SK-N-SH (cell line): ENCODE measurements at regions not wholly inside any gene's neighbourhood (a gene's known extent, or its start where the extent isn't known, plus 50 kb on each side); places are given as distances from the start of the nearest gene placed in this dataset.

Source experiments
- CTCF ChIA-PET: fragments of 300-600, 350-600 bp; formaldehyde crosslinking; extraction: SDS; loops from one replicate; lab custom pipeline; 2021; lab: Yijun Ruan, JAX
- POLR2A ChIA-PET: fragments of 350-600 bp; sonication (Branson Sonifier 250); formaldehyde crosslinking; extraction: SDS; loops from one replicate; lab custom pipeline; 2020; ENCODE audit warnings: antibody characterized with exemption, inconsistent platforms; lab: Yijun Ruan, JAX
- DNase-seq: peaks from one replicate; pipeline ENCODE4 v3.0.0; 2012
- H2AFZ ChIP-seq: fragments of 200-600 bp; sonication (generic); 2 replicates; pipeline ENCODE4 v1.8.1; 2016; ENCODE audit warnings: antibody characterized with exemption, mild to moderate bottlenecking, low read depth
- H3F3A ChIP-seq: fragments of 200-600 bp; sonication (generic); replicated peaks from 2 replicates; pipeline ENCODE3; 2016; ENCODE audit warnings: antibody characterized with exemption, mild to moderate bottlenecking; ENCODE audit not compliant: insufficient read depth
- H3K27ac ChIP-seq, 2 experiments: fragments of 200-500 bp in 1 of 2; fragments of 200-600 bp in 1 of 2; sonication (Bioruptor generic) in 1 of 2; sonication (generic), shearing (Covaris generic) in 1 of 2; 2 replicates each; pipeline versions ENCODE4 v1.5.1 to v1.6.1; 2014 to 2016; ENCODE audit warnings: low read depth in 2 of 2, inconsistent platforms in 1 of 2, low read length in 1 of 2, mild to moderate bottlenecking in 1 of 2, mixed read lengths in 1 of 2
- H3K27me3 ChIP-seq: fragments of 200-600 bp; sonication (generic), shearing (Covaris generic); 2 replicates; pipeline ENCODE4 v1.6.1; 2016; ENCODE audit warnings: mixed run types; ENCODE audit not compliant: insufficient read depth
- H3K36me3 ChIP-seq, 2 experiments: fragments of 200-500 bp in 1 of 2; fragments of 200-600 bp in 1 of 2; sonication (Bioruptor generic) in 1 of 2; sonication (generic) in 1 of 2; replicated peaks in 1 of 2; 2 replicates each; pipeline versions ENCODE3 to v1.5.1; 2014 to 2016; ENCODE audit warnings: low read length in 1 of 2, mild to moderate bottlenecking in 1 of 2; ENCODE audit not compliant: insufficient read depth in 2 of 2, control insufficient read depth in 1 of 2
- H3K4me1 ChIP-seq, 2 experiments: fragments of 200-500 bp in 1 of 2; fragments of 200-600 bp in 1 of 2; sonication (Bioruptor generic) in 1 of 2; sonication (generic), shearing (Covaris generic) in 1 of 2; 2 replicates each; pipeline versions ENCODE4 v1.5.1 to v1.6.1; 2014 to 2016; ENCODE audit warnings: low read depth in 1 of 2, low read length in 1 of 2, mixed run types in 1 of 2; ENCODE audit not compliant: insufficient read depth in 2 of 2, control insufficient read depth in 1 of 2
- H3K4me2 ChIP-seq: fragments of 200-600 bp; sonication (generic), shearing (Covaris generic); 2 replicates; pipeline ENCODE4 v1.6.1; 2017; ENCODE audit warnings: mixed run types
- H3K4me3 ChIP-seq, 2 experiments: fragments of 200-500 bp in 1 of 2; fragments of 200-600 bp in 1 of 2; sonication (Bioruptor generic) in 1 of 2; sonication (generic), shearing (Covaris generic) in 1 of 2; 2 replicates each; pipeline versions ENCODE4 v1.5.1 to v1.8.1; 2014 to 2016; ENCODE audit warnings: low read depth in 2 of 2, inconsistent platforms in 1 of 2, low read length in 1 of 2, mild to moderate bottlenecking in 1 of 2, mixed read lengths in 1 of 2, moderate library complexity in 1 of 2
- H3K79me2 ChIP-seq: fragments of 200-600 bp; sonication (generic); 2 replicates; pipeline ENCODE4 v1.8.1; 2017; ENCODE audit warnings: mild to moderate bottlenecking; ENCODE audit not compliant: insufficient read depth
- H3K9ac ChIP-seq: fragments of 200-600 bp; sonication (generic); 2 replicates; pipeline ENCODE4 v1.6.1; 2017; ENCODE audit warnings: mixed run types
- H3K9me2 ChIP-seq: fragments of 200-600 bp; sonication (generic); 2 replicates; pipeline ENCODE4 v1.6.1; 2017; ENCODE audit warnings: mixed run types
- H3K9me3 ChIP-seq: fragments of 200-600 bp; sonication (generic); 2 replicates; pipeline ENCODE4 v1.6.1; 2017; ENCODE audit warnings: mixed run types, mild to moderate bottlenecking, moderate library complexity
- H4K20me1 ChIP-seq: fragments of 200-600 bp; sonication (generic); 2 replicates; pipeline ENCODE4 v1.6.1; 2017; ENCODE audit warnings: mild to moderate bottlenecking, mixed run types; ENCODE audit not compliant: insufficient read depth
- CHD2 ChIP-seq: fragments of 150-350 bp; IDR thresholded peaks from 2 replicates; pipeline ENCODE4 v1.6.1; 2018; ENCODE audit warnings: low read length; ENCODE audit not compliant: partially characterized antibody
- ELF1 ChIP-seq: IDR thresholded peaks from 2 replicates; pipeline ENCODE4 v1.4.0; 2012
- EP300 ChIP-seq, 2 experiments: IDR thresholded peaks; 2 replicates each; pipeline versions ENCODE4 v1.4.0 to v1.6.1; 2012; ENCODE audit warnings: borderline replicate concordance in 1 of 2, low read depth in 1 of 2, low read length in 1 of 2
- EZH2phosphoT487 ChIP-seq: fragments of 200-600 bp; sonication (generic); IDR thresholded peaks from 2 replicates; pipeline ENCODE4 v1.6.1; 2017; ENCODE audit warnings: low read depth, mixed run types, mild to moderate bottlenecking, antibody characterized with exemption, moderate library complexity, borderline replicate concordance
- FOSL2 ChIP-seq: IDR thresholded peaks from 2 replicates; pipeline ENCODE4 v1.4.0; 2012; ENCODE audit warnings: low read depth, mild to moderate bottlenecking, moderate library complexity, borderline replicate concordance
- FOXM1 ChIP-seq: IDR thresholded peaks from 2 replicates; pipeline ENCODE4 v1.4.0; 2012; ENCODE audit warnings: low read depth, mild to moderate bottlenecking
- GABPA ChIP-seq: IDR thresholded peaks from 2 replicates; pipeline ENCODE4 v1.4.0; 2012; ENCODE audit warnings: low read depth, mild to moderate bottlenecking
- GATA2 ChIP-seq: sonication (generic); formaldehyde crosslinking; IDR thresholded peaks from 2 replicates; pipeline ENCODE4 v1.5.0; 2020; ENCODE audit warnings: mild to moderate bottlenecking, missing genetic modification reagents
- IRF3 ChIP-seq: fragments of 150-350 bp; IDR thresholded peaks from 2 replicates; pipeline ENCODE4 v1.6.1; 2016; ENCODE audit warnings: mild to moderate bottlenecking, low read depth, low read length
- JUND ChIP-seq: IDR thresholded peaks from 2 replicates; pipeline ENCODE4 v1.4.0; 2012
- MXI1 ChIP-seq: IDR thresholded peaks from 2 replicates; pipeline ENCODE4 v1.6.1; 2012; ENCODE audit warnings: mild to moderate bottlenecking, low read depth, low read length, improper control_type of control experiment
- NFIC ChIP-seq: IDR thresholded peaks from 2 replicates; pipeline ENCODE4 v1.4.0; 2012; ENCODE audit warnings: borderline replicate concordance
- NRF1 ChIP-seq: IDR thresholded peaks from 2 replicates; pipeline ENCODE4 v1.6.1; 2012; ENCODE audit warnings: low read depth, mild to moderate bottlenecking, low read length
- PBX3 ChIP-seq: IDR thresholded peaks from 2 replicates; pipeline ENCODE4; 2012
- POLR2AphosphoS5 ChIP-seq: IDR thresholded peaks from 2 replicates; pipeline ENCODE4 v1.6.1; 2012; ENCODE audit warnings: low read depth, low read length
- RAD21 ChIP-seq: IDR thresholded peaks from 2 replicates; pipeline ENCODE4 v1.6.1; 2012; ENCODE audit warnings: mild to moderate bottlenecking, low read length
- RFX5 ChIP-seq: IDR thresholded peaks from 2 replicates; pipeline ENCODE4 v1.6.1; 2012; ENCODE audit warnings: mild to moderate bottlenecking, improper control_type of control experiment, low read length
- RXRA ChIP-seq: IDR thresholded peaks from 2 replicates; pipeline ENCODE4 v1.4.0; 2012; ENCODE audit warnings: low read depth, mild to moderate bottlenecking, borderline replicate concordance
- SIN3A ChIP-seq: IDR thresholded peaks from 2 replicates; pipeline ENCODE4 v1.6.1; 2012; ENCODE audit warnings: low read depth, mild to moderate bottlenecking, low read length, moderate library complexity, borderline replicate concordance
- SMC3 ChIP-seq: IDR thresholded peaks from 2 replicates; pipeline ENCODE4 v1.6.1; 2012; ENCODE audit warnings: low read depth, low read length, improper control_type of control experiment
- TAF1 ChIP-seq: IDR thresholded peaks from 2 replicates; pipeline ENCODE4 v1.6.1; 2012; ENCODE audit warnings: low read depth, mild to moderate bottlenecking, low read length, moderate library complexity, borderline replicate concordance
- YY1 ChIP-seq: IDR thresholded peaks from 2 replicates; pipeline ENCODE4 v1.4.0; 2012; ENCODE audit warnings: low read depth, mild to moderate bottlenecking
- whole genome bisulfite sequencing: methylation state at CpG from one replicate; pipeline ENCODE4 v1.1.6; 2017; ENCODE audit warnings: low lambda C conversion rate; 5-methylcytosine and 5-hydroxymethylcytosine counted together
- TF ChIP-seq, protein P1 (sequence below): fragments of 150-350 bp; IDR thresholded peaks from 2 replicates; pipeline ENCODE4 v1.6.1; 2017; ENCODE audit warnings: antibody characterized with exemption, low read length, low read depth, borderline replicate concordance
- TF ChIP-seq, protein P2 (sequence below): IDR thresholded peaks from 2 replicates; pipeline ENCODE4 v1.6.1; 2012; ENCODE audit warnings: mild to moderate bottlenecking, low read depth, low read length, moderate library complexity

- Histone ChIP-seq H3K36me3 (no peaks in the 10 kb centered on the region), H3K9ac (no peak overlapping the region), H3K4me2 (no peak overlapping the region), H4K20me1 (no peaks in the 10 kb centered on the region), H3K79me2 (no peaks in the 10 kb centered on the region), H3K27ac (no peak overlapping the region)
- POLR2A ChIA-PET: no interaction called here
- 34% methylated on average over 7 of the region's 7 CpGs for WGBS
- TF ChIP-seq SMC3 (no peak), FOSL2 (no peak), MXI1 (no peak), EP300 (IDR thresholded peaks at IDR 0.05; ENCODE audit: borderline replicate concordance in 1 of 2, low read depth in 1 of 2, low read length in 1 of 2) (no peak), CHD2 (no peak), SIN3A (no peak), JUND (no peak), NFIC (no peak), RXRA (no peak), FOXM1 (no peak), IRF3 (no peak), PBX3 (no peak), POLR2AphosphoS5 (no peak), RAD21 (no peak), ELF1 (no peak), GATA2 (no peak)
- TF ChIP-seq, protein P1, sequence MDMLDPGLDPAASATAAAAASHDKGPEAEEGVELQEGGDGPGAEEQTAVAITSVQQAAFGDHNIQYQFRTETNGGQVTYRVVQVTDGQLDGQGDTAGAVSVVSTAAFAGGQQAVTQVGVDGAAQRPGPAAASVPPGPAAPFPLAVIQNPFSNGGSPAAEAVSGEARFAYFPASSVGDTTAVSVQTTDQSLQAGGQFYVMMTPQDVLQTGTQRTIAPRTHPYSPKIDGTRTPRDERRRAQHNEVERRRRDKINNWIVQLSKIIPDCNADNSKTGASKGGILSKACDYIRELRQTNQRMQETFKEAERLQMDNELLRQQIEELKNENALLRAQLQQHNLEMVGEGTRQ: no peak
- TF ChIP-seq, all 33 proteins: peak for 0
- Histone ChIP-seq H3K4me3 (no peak overlapping the region), H2AFZ (no peak overlapping the region), H3F3A (no peaks in the 10 kb centered on the region), H3K4me1 (no peaks in the 10 kb centered on the region), H3K9me2 (no peaks in the 10 kb centered on the region), H3K27me3 (no peaks in the 10 kb centered on the region), H3K9me3 (no peaks in the 10 kb centered on the region)
- CTCF ChIA-PET: no interaction called here
- no peak for DNase-seq
Measured at GRCh38 chr10:23606456-23606855, 167.6 kb downstream of the OTUD1 start.

GRCh38 chr10:23608926-23609325, 170.1 kb downstream of the OTUD1 start:
- H3K4me1 ChIP-seq: no peaks in the 10 kb centered on the region
- WGBS: 39% methylated on average over 7 of the region's 7 CpGs
- H3K9me2 ChIP-seq: no peaks in the 10 kb centered on the region
- no peaks in the 10 kb centered on the region for H3K79me2 ChIP-seq
- no peak overlapping the region for H3K27ac ChIP-seq
- no peaks in the 10 kb centered on the region for H3K36me3 ChIP-seq
- CTCF ChIA-PET: interaction anchor here (1.0 kb wide), 1 partner anchor 274 kb away, joined by 3 read pairs; no protein-coding TSS in a partner anchor
- no peak for DNase-seq
- H3K9me3 ChIP-seq: no peaks in the 10 kb centered on the region
- no peak overlapping the region for H2AFZ ChIP-seq
- no peak overlapping the region for H3K4me3 ChIP-seq
- POLR2A ChIA-PET: no interaction called here
- H3F3A ChIP-seq: no peaks in the 10 kb centered on the region
- no peaks in the 10 kb centered on the region for H3K27me3 ChIP-seq
- H3K4me2 ChIP-seq: no peak overlapping the region
- H4K20me1 ChIP-seq: no peaks in the 10 kb centered on the region
- H3K9ac ChIP-seq: no peak overlapping the region
- TF ChIP-seq MXI1: no peak
- no peak for TF ChIP-seq RFX5
- no peak for TF ChIP-seq FOXM1
- TF ChIP-seq TAF1: no peak
- TF ChIP-seq, protein P2, sequence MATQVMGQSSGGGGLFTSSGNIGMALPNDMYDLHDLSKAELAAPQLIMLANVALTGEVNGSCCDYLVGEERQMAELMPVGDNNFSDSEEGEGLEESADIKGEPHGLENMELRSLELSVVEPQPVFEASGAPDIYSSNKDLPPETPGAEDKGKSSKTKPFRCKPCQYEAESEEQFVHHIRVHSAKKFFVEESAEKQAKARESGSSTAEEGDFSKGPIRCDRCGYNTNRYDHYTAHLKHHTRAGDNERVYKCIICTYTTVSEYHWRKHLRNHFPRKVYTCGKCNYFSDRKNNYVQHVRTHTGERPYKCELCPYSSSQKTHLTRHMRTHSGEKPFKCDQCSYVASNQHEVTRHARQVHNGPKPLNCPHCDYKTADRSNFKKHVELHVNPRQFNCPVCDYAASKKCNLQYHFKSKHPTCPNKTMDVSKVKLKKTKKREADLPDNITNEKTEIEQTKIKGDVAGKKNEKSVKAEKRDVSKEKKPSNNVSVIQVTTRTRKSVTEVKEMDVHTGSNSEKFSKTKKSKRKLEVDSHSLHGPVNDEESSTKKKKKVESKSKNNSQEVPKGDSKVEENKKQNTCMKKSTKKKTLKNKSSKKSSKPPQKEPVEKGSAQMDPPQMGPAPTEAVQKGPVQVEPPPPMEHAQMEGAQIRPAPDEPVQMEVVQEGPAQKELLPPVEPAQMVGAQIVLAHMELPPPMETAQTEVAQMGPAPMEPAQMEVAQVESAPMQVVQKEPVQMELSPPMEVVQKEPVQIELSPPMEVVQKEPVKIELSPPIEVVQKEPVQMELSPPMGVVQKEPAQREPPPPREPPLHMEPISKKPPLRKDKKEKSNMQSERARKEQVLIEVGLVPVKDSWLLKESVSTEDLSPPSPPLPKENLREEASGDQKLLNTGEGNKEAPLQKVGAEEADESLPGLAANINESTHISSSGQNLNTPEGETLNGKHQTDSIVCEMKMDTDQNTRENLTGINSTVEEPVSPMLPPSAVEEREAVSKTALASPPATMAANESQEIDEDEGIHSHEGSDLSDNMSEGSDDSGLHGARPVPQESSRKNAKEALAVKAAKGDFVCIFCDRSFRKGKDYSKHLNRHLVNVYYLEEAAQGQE: no peak
- TF ChIP-seq GABPA: no peak
- TF ChIP-seq SMC3: no peak
- no peak for TF ChIP-seq FOSL2
- TF ChIP-seq NRF1: no peak
- no peak for TF ChIP-seq EZH2phosphoT487
- TF ChIP-seq YY1: no peak
